ENCODE measurements at regions not wholly inside any gene's neighbourhood (a gene's known extent, or its start where the extent isn't known, plus 50 kb on each side); places are given as distances from the start of the nearest gene placed in this dataset.

DNA sequence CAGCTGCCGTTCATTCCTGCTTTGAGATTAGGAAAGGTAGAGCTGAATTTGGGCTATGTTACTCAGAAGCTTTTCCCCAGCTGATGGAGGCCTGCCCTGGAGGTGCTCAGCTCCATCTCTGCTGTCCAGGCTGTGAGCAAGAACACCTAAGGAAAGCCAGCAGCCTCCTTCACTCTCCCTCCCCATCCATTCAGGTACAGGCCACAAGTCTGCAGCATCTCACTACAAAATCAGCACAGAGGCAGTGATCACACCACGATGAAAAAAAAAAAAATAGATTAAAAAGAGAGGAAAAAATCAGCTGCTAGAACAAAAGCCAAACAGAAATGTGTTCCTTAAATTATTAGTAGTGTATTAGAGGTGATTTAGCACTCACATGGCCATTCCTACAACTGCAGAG is 515.0 kb downstream of the CDH26 start:
- TF ChIP-seq EZH2 (IDR thresholded peaks at IDR 0.05) (no peak), EZH2phosphoT487 (IDR thresholded peaks at IDR 0.05) (no peak)
- TF ChIP-seq, protein P1, sequence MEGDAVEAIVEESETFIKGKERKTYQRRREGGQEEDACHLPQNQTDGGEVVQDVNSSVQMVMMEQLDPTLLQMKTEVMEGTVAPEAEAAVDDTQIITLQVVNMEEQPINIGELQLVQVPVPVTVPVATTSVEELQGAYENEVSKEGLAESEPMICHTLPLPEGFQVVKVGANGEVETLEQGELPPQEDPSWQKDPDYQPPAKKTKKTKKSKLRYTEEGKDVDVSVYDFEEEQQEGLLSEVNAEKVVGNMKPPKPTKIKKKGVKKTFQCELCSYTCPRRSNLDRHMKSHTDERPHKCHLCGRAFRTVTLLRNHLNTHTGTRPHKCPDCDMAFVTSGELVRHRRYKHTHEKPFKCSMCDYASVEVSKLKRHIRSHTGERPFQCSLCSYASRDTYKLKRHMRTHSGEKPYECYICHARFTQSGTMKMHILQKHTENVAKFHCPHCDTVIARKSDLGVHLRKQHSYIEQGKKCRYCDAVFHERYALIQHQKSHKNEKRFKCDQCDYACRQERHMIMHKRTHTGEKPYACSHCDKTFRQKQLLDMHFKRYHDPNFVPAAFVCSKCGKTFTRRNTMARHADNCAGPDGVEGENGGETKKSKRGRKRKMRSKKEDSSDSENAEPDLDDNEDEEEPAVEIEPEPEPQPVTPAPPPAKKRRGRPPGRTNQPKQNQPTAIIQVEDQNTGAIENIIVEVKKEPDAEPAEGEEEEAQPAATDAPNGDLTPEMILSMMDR (IDR thresholded peaks at IDR 0.05) = no peak
